Muscle of leg (tissue), 3 donors: ENCODE measurements at regions not wholly inside any gene's neighbourhood (a gene's known extent, or its start where the extent isn't known, plus 50 kb on each side); places are given as distances from the start of the nearest gene placed in this dataset.

ENCODE experiments used
- DNase-seq: peaks from one replicate; pipeline ENCODE4 v3.0.0; 2013
- H3K27ac ChIP-seq: one replicate; pipeline ENCODE4 v1.5.1; 2013; ENCODE audit warnings: mild to moderate bottlenecking, low read length, control low read depth
- H3K27me3 ChIP-seq: one replicate; pipeline ENCODE4 v1.6.1; 2013; ENCODE audit warnings: low read length; ENCODE audit not compliant: control insufficient read depth, insufficient read depth
- H3K36me3 ChIP-seq: one replicate; pipeline ENCODE4 v1.6.1; 2013; ENCODE audit warnings: low read length; ENCODE audit not compliant: control insufficient read depth, insufficient read depth
- H3K4me1 ChIP-seq: one replicate; pipeline ENCODE4 v1.6.1; 2013; ENCODE audit warnings: low read length; ENCODE audit not compliant: control insufficient read depth, insufficient read depth
- H3K4me3 ChIP-seq: one replicate; pipeline ENCODE4 v1.5.1; 2013; ENCODE audit warnings: low read length, control low read depth
- H3K9me3 ChIP-seq: replicated peaks from 2 replicates; pipeline ENCODE4 v1.6.1; 2013; ENCODE audit warnings: low read depth, low read length; ENCODE audit not compliant: control insufficient read depth
- WGBS: methylation state at CpG from one replicate; pipeline ENCODE4 v1.1.5; 2013; ENCODE audit warnings: missing lambda C conversion rate; ENCODE audit not compliant: insufficient coverage; 5-methylcytosine and 5-hydroxymethylcytosine counted together

GRCh38 chr2:236843161-236843968 lies 242.3 kb upstream of the COPS8 start:
- no peaks in the 10 kb centered on the region for H3K9me3 ChIP-seq
- DNase-seq = peak; percentile 84
- H3K27ac ChIP-seq = no peak overlapping the region
- peaks cover 3% of the 10 kb centered on the region for H3K27me3 ChIP-seq
- WGBS = 31% methylated on average over 11 of the region's 11 CpGs
- H3K4me3 ChIP-seq = no peak overlapping the region
- H3K4me1 ChIP-seq = peaks cover 11% of the 10 kb centered on the region
- H3K36me3 ChIP-seq = no peaks in the 10 kb centered on the region

GRCh38 chr2:236844711-236845110 lies 241.0 kb upstream of the COPS8 start:
- H3K36me3 ChIP-seq = no peaks in the 10 kb centered on the region
- 87% methylated on average over 3 of the region's 3 CpGs for WGBS
- peaks cover 4% of the 10 kb centered on the region for H3K27me3 ChIP-seq
- peaks cover 11% of the 10 kb centered on the region for H3K4me1 ChIP-seq
- DNase-seq = no peak
- no peaks in the 10 kb centered on the region for H3K9me3 ChIP-seq
- H3K27ac ChIP-seq = no peak overlapping the region
- H3K4me3 ChIP-seq = no peak overlapping the region

GRCh38 chr2:236847023-236847422 lies 238.7 kb upstream of the COPS8 start:
- 88% methylated on average over 3 of the region's 6 CpGs for WGBS
- no peak overlapping the region for H3K4me3 ChIP-seq
- no peaks in the 10 kb centered on the region for H3K36me3 ChIP-seq
- H3K9me3 ChIP-seq = no peaks in the 10 kb centered on the region
- H3K27ac ChIP-seq = no peak overlapping the region
- peaks cover 12% of the 10 kb centered on the region for H3K4me1 ChIP-seq
- peaks cover 4% of the 10 kb centered on the region for H3K27me3 ChIP-seq
- DNase-seq = no peak

- no peak for DNase-seq
- no peak overlapping the region for H3K4me3 ChIP-seq
- WGBS = 43% methylated on average over 1 of the region's 3 CpGs
- H3K36me3 ChIP-seq = no peaks in the 10 kb centered on the region
- H3K4me1 ChIP-seq = peaks cover 15% of the 10 kb centered on the region
- no peaks in the 10 kb centered on the region for H3K9me3 ChIP-seq
- H3K27me3 ChIP-seq = peaks cover 4% of the 10 kb centered on the region
- no peak overlapping the region for H3K27ac ChIP-seq
Measured at GRCh38 chr2:236847538-236848263, 238.0 kb upstream of the COPS8 start.

- Histone ChIP-seq H3K27ac (no peak overlapping the region), H3K27me3 (peaks cover 4% of the 10 kb centered on the region), H3K36me3 (no peaks in the 10 kb centered on the region), H3K4me1 (peaks cover 16% of the 10 kb centered on the region), H3K4me3 (no peak overlapping the region), H3K9me3 (no peaks in the 10 kb centered on the region)
- WGBS = 80% methylated on average over 7 of the region's 11 CpGs
- no peak for DNase-seq
Measured at GRCh38 chr2:236848501-236848900, 237.2 kb upstream of the COPS8 start.

- Histone ChIP-seq H3K4me3 (no peak overlapping the region), H3K27me3 (peaks cover 2% of the 10 kb centered on the region), H3K36me3 (no peaks in the 10 kb centered on the region), H3K9me3 (no peaks in the 10 kb centered on the region), H3K4me1 (peaks cover 20% of the 10 kb centered on the region), H3K27ac (no peak overlapping the region)
- WGBS = 86% methylated on average over 1 of the region's 2 CpGs
- DNase-seq = no peak
Measured at GRCh38 chr2:236849508-236849907, 236.2 kb upstream of the COPS8 start.

- peaks cover 20% of the 10 kb centered on the region for H3K4me1 ChIP-seq
- H3K36me3 ChIP-seq = no peaks in the 10 kb centered on the region
- WGBS = 97% methylated on average over 4 of the region's 4 CpGs
- H3K27ac ChIP-seq = no peak overlapping the region
- H3K27me3 ChIP-seq = peaks cover 2% of the 10 kb centered on the region
- no peak for DNase-seq
- H3K4me3 ChIP-seq = no peak overlapping the region
- no peaks in the 10 kb centered on the region for H3K9me3 ChIP-seq
Measured at GRCh38 chr2:236849940-236850339, 235.7 kb upstream of the COPS8 start.

GRCh38 chr2:236851187-236851586 lies 234.5 kb upstream of the COPS8 start:
- Histone ChIP-seq H3K4me3 (no peak overlapping the region), H3K27me3 (peaks cover 5% of the 10 kb centered on the region), H3K27ac (no peak overlapping the region), H3K9me3 (no peaks in the 10 kb centered on the region), H3K36me3 (no peaks in the 10 kb centered on the region), H3K4me1 (peaks cover 20% of the 10 kb centered on the region)
- WGBS = no CpG with 5 or more reads among the region's 3 CpGs
- no peak for DNase-seq

GRCh38 chr2:236852100-236852976 lies 233.4 kb upstream of the COPS8 start:
- Histone ChIP-seq H3K9me3 (no peaks in the 10 kb centered on the region), H3K27ac (no peak overlapping the region), H3K27me3 (peaks cover 10% of the 10 kb centered on the region), H3K4me3 (no peak overlapping the region), H3K4me1 (peaks cover 26% of the 10 kb centered on the region), H3K36me3 (no peaks in the 10 kb centered on the region)
- WGBS = 44% methylated on average over 16 of the region's 17 CpGs
- peak; percentile 81 for DNase-seq

- Histone ChIP-seq H3K36me3 (no peaks in the 10 kb centered on the region), H3K9me3 (no peaks in the 10 kb centered on the region), H3K27ac (no peak overlapping the region), H3K27me3 (peaks cover 10% of the 10 kb centered on the region), H3K4me3 (no peak overlapping the region), H3K4me1 (peaks cover 26% of the 10 kb centered on the region)
- DNase-seq = no peak
- 49% methylated on average over 6 of the region's 6 CpGs for WGBS
Measured at GRCh38 chr2:236852977-236853374, 232.7 kb upstream of the COPS8 start.
